IMR-90 (cell line): ENCODE measurements at regions not wholly inside any gene's neighbourhood (a gene's known extent, or its start where the extent isn't known, plus 50 kb on each side); places are given as distances from the start of the nearest gene placed in this dataset.

Experiments
- ATAC-seq: fragments of 200-7000 bp; cut with Tn5 transposase; 2 replicates; pipeline ENCODE4 v1.9.1; 2020; ENCODE audit warnings: low read depth, mild to moderate bottlenecking, moderate library complexity
- BruUV-seq: library from RNA; stranded (reverse); fragments of 400-500 nt; replicated peaks from 2 replicates; lab custom pipeline; 2021; lab: Mats Ljungman, UMichigan
- CTCF ChIA-PET: fragments of 300-600 bp; formaldehyde crosslinking; extraction: SDS; loops from one replicate; lab custom pipeline; 2021; ENCODE audit warnings: antibody characterized with exemption; lab: Yijun Ruan, JAX
- POLR2A ChIA-PET: fragments of 300-600 bp; sonication (Branson Sonifier 250); formaldehyde crosslinking; loops from one replicate; lab custom pipeline; 2022; ENCODE audit warnings: antibody characterized with exemption; ENCODE audit not compliant: unreplicated experiment; lab: Charles Lee
- DNase-seq: peaks from one replicate; pipeline ENCODE4 v3.0.0; 2013
- H2AFZ ChIP-seq: replicated peaks from 2 replicates; pipeline ENCODE3; 2013; ENCODE audit warnings: low read length, mild to moderate bottlenecking; ENCODE audit not compliant: poor library complexity
- H2AK5ac ChIP-seq: 2 replicates; pipeline ENCODE4 v1.6.1; 2013; ENCODE audit warnings: low read depth, low read length, inconsistent platforms
- H2AK9ac ChIP-seq: replicated peaks from 2 replicates; pipeline ENCODE3; 2013; ENCODE audit warnings: mild to moderate bottlenecking, low read depth, low read length, moderate library complexity; ENCODE audit not compliant: poor library complexity
- H2BK120ac ChIP-seq: 2 replicates; pipeline ENCODE4 v1.6.1; 2013; ENCODE audit warnings: low read depth, low read length, inconsistent platforms
- H2BK15ac ChIP-seq: 3 replicates; pipeline ENCODE4 v1.6.1; 2013; ENCODE audit warnings: low read depth, low read length, inconsistent platforms
- H2BK20ac ChIP-seq: 2 replicates; pipeline ENCODE4 v1.6.1; 2013; ENCODE audit warnings: low read depth, mild to moderate bottlenecking, inconsistent platforms, low read length, moderate library complexity
- H2BK5ac ChIP-seq: 2 replicates; pipeline ENCODE4 v1.6.1; 2013; ENCODE audit warnings: mild to moderate bottlenecking, low read depth, low read length, inconsistent platforms; ENCODE audit not compliant: poor library complexity, severe bottlenecking
- H3K14ac ChIP-seq: replicated peaks from 2 replicates; pipeline ENCODE4 v1.6.1; 2013; ENCODE audit warnings: low read depth, low read length, inconsistent platforms
- H3K18ac ChIP-seq: 2 replicates; pipeline ENCODE4 v1.6.1; 2013; ENCODE audit warnings: low read depth, low read length, control low read depth
- H3K23ac ChIP-seq: 2 replicates; pipeline ENCODE4 v1.6.1; 2013; ENCODE audit warnings: low read depth, low read length, inconsistent platforms
- H3K27ac ChIP-seq: 2 replicates; pipeline ENCODE4 v1.5.1; 2013; ENCODE audit warnings: mild to moderate bottlenecking, control low read depth, low read length; ENCODE audit not compliant: insufficient read depth
- H3K27me3 ChIP-seq: 2 replicates; pipeline ENCODE4 v1.6.1; 2013; ENCODE audit warnings: low read length; ENCODE audit not compliant: control insufficient read depth, insufficient read depth
- H3K36me3 ChIP-seq: 2 replicates; pipeline ENCODE4 v1.6.1; 2013; ENCODE audit warnings: low read length, mixed read lengths; ENCODE audit not compliant: control insufficient read depth, insufficient read depth
- H3K4ac ChIP-seq: 2 replicates; pipeline ENCODE4 v1.6.1; 2013; ENCODE audit warnings: low read depth, low read length, inconsistent platforms
- H3K4me1 ChIP-seq: 2 replicates; pipeline ENCODE4 v1.6.1; 2013; ENCODE audit warnings: low read length, mixed read lengths; ENCODE audit not compliant: control insufficient read depth, insufficient read depth
- H3K4me2 ChIP-seq: 2 replicates; pipeline ENCODE4 v1.6.1; 2013; ENCODE audit warnings: low read depth, mild to moderate bottlenecking, control low read depth, low read length, moderate library complexity
- H3K4me3 ChIP-seq: 2 replicates; pipeline ENCODE4 v1.5.1; 2013; ENCODE audit warnings: low read depth, mild to moderate bottlenecking, control low read depth, low read length, moderate library complexity; ENCODE audit not compliant: insufficient read depth
- H3K56ac ChIP-seq: 2 replicates; pipeline ENCODE4 v1.6.1; 2013; ENCODE audit warnings: low read length, inconsistent platforms; ENCODE audit not compliant: insufficient read depth; ENCODE audit errors: extremely low read depth
- H3K79me1 ChIP-seq, 2 experiments: 2 replicates each; pipeline ENCODE4 v1.6.1; 2013; ENCODE audit warnings: low read length in 2 of 2, inconsistent platforms in 1 of 2, low read depth in 1 of 2
- H3K9ac ChIP-seq: 2 replicates; pipeline ENCODE4 v1.6.1; 2013; ENCODE audit warnings: low read depth, low read length, control low read depth
- H3K9me1 ChIP-seq: 2 replicates; pipeline ENCODE4 v1.6.1; 2013; ENCODE audit warnings: low read length, inconsistent platforms; ENCODE audit not compliant: insufficient read depth
- H3K9me3 ChIP-seq: 2 replicates; pipeline ENCODE4 v1.6.1; 2013; ENCODE audit warnings: low read length; ENCODE audit not compliant: control insufficient read depth, insufficient read depth
- H4K20me1 ChIP-seq: 2 replicates; pipeline ENCODE4 v1.6.1; 2013; ENCODE audit warnings: low read length, inconsistent platforms; ENCODE audit not compliant: insufficient read depth
- H4K5ac ChIP-seq: 2 replicates; pipeline ENCODE4 v1.6.1; 2013; ENCODE audit warnings: mild to moderate bottlenecking, low read depth, low read length, control low read depth
- H4K8ac ChIP-seq, 2 experiments: 2 replicates each; pipeline ENCODE4 v1.6.1; 2013; ENCODE audit warnings: low read depth in 2 of 2, low read length in 2 of 2, control low read depth in 1 of 2, inconsistent platforms in 1 of 2
- H4K91ac ChIP-seq: 2 replicates; pipeline ENCODE4 v1.6.1; 2013; ENCODE audit warnings: low read depth, low read length, inconsistent platforms; ENCODE audit not compliant: insufficient read depth
- CEBPB ChIP-seq: IDR thresholded peaks from 2 replicates; pipeline ENCODE4 v1.6.1; 2012; ENCODE audit warnings: low read depth, low read length, improper control_type of control experiment
- CHD1 ChIP-seq: IDR thresholded peaks from 2 replicates; pipeline ENCODE4 v1.6.1; 2012; ENCODE audit warnings: low read depth, low read length, improper control_type of control experiment
- ELK1 ChIP-seq: fragments of 150-350 bp; IDR thresholded peaks from 2 replicates; pipeline ENCODE4 v1.6.1; 2016; ENCODE audit warnings: low read depth, mild to moderate bottlenecking, low read length, moderate library complexity, borderline replicate concordance
- FOS ChIP-seq: fragments of 150-350 bp; IDR thresholded peaks from 2 replicates; pipeline ENCODE4 v1.6.1; 2016; ENCODE audit warnings: low read depth, low read length
- MXI1 ChIP-seq: IDR thresholded peaks from 2 replicates; pipeline ENCODE4 v1.6.1; 2012; ENCODE audit warnings: low read depth, mild to moderate bottlenecking, low read length, moderate library complexity, borderline replicate concordance
- POLR2A ChIP-seq: IDR thresholded peaks from 2 replicates; pipeline ENCODE4 v1.6.1; 2012; ENCODE audit warnings: mild to moderate bottlenecking, low read depth, low read length
- RAD21 ChIP-seq: IDR thresholded peaks from 2 replicates; pipeline ENCODE4 v1.6.1; 2012; ENCODE audit warnings: low read length, improper control_type of control experiment
- WGBS, 2 experiments: methylation state at CpG; one replicate each; pipeline versions ENCODE4 v1.1.5 to v1.1.7; 2013; ENCODE audit warnings: missing lambda C conversion rate in 2 of 2; ENCODE audit not compliant: insufficient read length in 1 of 2; ENCODE audit errors: extremely low coverage in 2 of 2; 5-methylcytosine and 5-hydroxymethylcytosine counted together
- dilution Hi-C: fragments of 300-500 bp; cut with HindIII; formaldehyde crosslinking; loops from one replicate; pipeline ENCODE4 v1.14.3; 2018; ENCODE audit warnings: low sequenced_read_pairs; ENCODE audit not compliant: unreplicated experiment
- in situ Hi-C: fragments of 300-500 bp; cut with MboI; formaldehyde crosslinking; loops from 3 replicates; pipeline ENCODE4 v1.14.3; 2019; ENCODE audit warnings: low sequenced_read_pairs, inconsistent platforms, mixed read lengths
- intact Hi-C: fragments of 100-400 bp; cut with micrococcal nuclease; formaldehyde crosslinking; loops from 2 replicates; pipeline ENCODE4 v1.10.0; 2022

- Histone ChIP-seq H3K4ac (no peak overlapping the region), H3K9ac (no peak overlapping the region), H4K20me1 (no peaks in the 10 kb centered on the region), H2AFZ (no peak overlapping the region), H3K56ac (no peak overlapping the region), H4K91ac (peak overlapping the region; percentile 40), H3K36me3 (no peaks in the 10 kb centered on the region), H3K27me3 (no peaks in the 10 kb centered on the region), H3K9me3 (no peaks in the 10 kb centered on the region), H3K18ac (no peak overlapping the region; the same call in 1 of the 2 replicates), H2BK120ac (no peak overlapping the region), H3K79me1 (peaks cover 0 to 12% of the 10 kb centered on the region in 2 experiments; a peak in 2 of 4 replicates), H3K27ac (no peak overlapping the region), H3K14ac (no peak overlapping the region), H2BK20ac (no peak overlapping the region), H2AK9ac (no peak overlapping the region), H4K8ac (no peak overlapping the region), H3K4me2 (no peak overlapping the region), H3K9me1 (peaks cover 18% of the 10 kb centered on the region), H3K23ac (no peak overlapping the region), H3K4me1 (peaks cover 18% of the 10 kb centered on the region), H4K5ac (no peak overlapping the region), H2AK5ac (no peak overlapping the region), H3K4me3 (no peak overlapping the region), H2BK5ac (peak overlapping the region; percentile 53), H2BK15ac (no peak overlapping the region)
- TF ChIP-seq RAD21 (no peak), CHD1 (no peak), FOS (no peak), CEBPB (no peak), ELK1 (no peak), POLR2A (no peak), MXI1 (no peak)
- ChIA-PET POLR2A (interaction anchor here (1.1 kb wide), 1 partner anchor 11 kb away, joined by 3 read pairs; no protein-coding TSS in a partner anchor), CTCF (interaction anchor here (0.6 to 3.6 kb wide), 4 partner anchors 9 to 240 kb away, joined by 3 to 15 read pairs (median 5); no protein-coding TSS in a partner anchor)
- intact Hi-C loops = loop anchor here (2.0 to 5.0 kb wide), 2 partner anchors 131 to 297 kb away; partner anchors contain the start of genes CHIC2 and PDGFRA
- BruUV-seq = no TSS peak
- in situ Hi-C loops = no loop called here
- dilution Hi-C loops = no loop called here
- ATAC-seq = no peak
- WGBS, 2 experiments = 44% methylated on average over 3 of the region's 4 CpGs; no CpG with 5 or more reads in 1 of the 2 experiments
- DNase-seq = no peak
Measured at GRCh38 chr4:53931461-53931961, 132.9 kb downstream of the CHIC2 start.
